ENCODE measurements at regions not wholly inside any gene's neighbourhood (a gene's known extent, or its start where the extent isn't known, plus 50 kb on each side); places are given as distances from the start of the nearest gene placed in this dataset.

- H3K4me3 Mint-ChIP-seq (ENCODE audit: unreplicated experiment): no peak overlapping the region
- H3K27me3 Mint-ChIP-seq (ENCODE audit: unreplicated experiment): no peaks in the 10 kb centered on the region
- no peaks in the 10 kb centered on the region for H3K9me3 Mint-ChIP-seq (ENCODE audit: unreplicated experiment)
- H3K36me3 Mint-ChIP-seq (ENCODE audit: unreplicated experiment): no peaks in the 10 kb centered on the region
- H3K4me1 Mint-ChIP-seq (ENCODE audit: low read depth, unreplicated experiment): no peaks in the 10 kb centered on the region
- TF ChIP-seq CTCF (IDR thresholded peaks at IDR 0.05; ENCODE audit: partially characterized antibody, unreplicated experiment): no peak
- H3K27ac Mint-ChIP-seq (ENCODE audit: unreplicated experiment): no peak overlapping the region
- DNase-seq: no peak
These were observed 214.9 kb upstream of the SPRED2 start for GRCh38 chr2:65647249-65647842.

GRCh38 chr2:65640793-65641103 is 208.3 kb upstream of the SPRED2 start:
- no peak for DNase-seq
- no peaks in the 10 kb centered on the region for H3K27me3 Mint-ChIP-seq (ENCODE audit: unreplicated experiment)
- no peaks in the 10 kb centered on the region for H3K36me3 Mint-ChIP-seq (ENCODE audit: unreplicated experiment)
- H3K27ac Mint-ChIP-seq (ENCODE audit: unreplicated experiment): no peak overlapping the region
- H3K4me1 Mint-ChIP-seq (ENCODE audit: low read depth, unreplicated experiment): no peaks in the 10 kb centered on the region
- no peaks in the 10 kb centered on the region for H3K9me3 Mint-ChIP-seq (ENCODE audit: unreplicated experiment)
- H3K4me3 Mint-ChIP-seq (ENCODE audit: unreplicated experiment): no peak overlapping the region
- TF ChIP-seq CTCF (IDR thresholded peaks at IDR 0.05; ENCODE audit: partially characterized antibody, unreplicated experiment): no peak

- Mint-ChIP-seq H3K27ac (ENCODE audit: unreplicated experiment) (no peak overlapping the region), H3K4me3 (ENCODE audit: unreplicated experiment) (no peak overlapping the region), H3K27me3 (ENCODE audit: unreplicated experiment) (no peaks in the 10 kb centered on the region), H3K36me3 (ENCODE audit: unreplicated experiment) (no peaks in the 10 kb centered on the region), H3K9me3 (ENCODE audit: unreplicated experiment) (no peaks in the 10 kb centered on the region), H3K4me1 (ENCODE audit: low read depth, unreplicated experiment) (no peaks in the 10 kb centered on the region)
- TF ChIP-seq CTCF (IDR thresholded peaks at IDR 0.05; ENCODE audit: partially characterized antibody, unreplicated experiment): no peak
- DNase-seq: no peak
These were observed 206.9 kb upstream of the SPRED2 start for GRCh38 chr2:65639156-65639864.

GRCh38 chr2:65638443-65638842 is 206.0 kb upstream of the SPRED2 start:
- Mint-ChIP-seq H3K4me1 (ENCODE audit: low read depth, unreplicated experiment) (no peaks in the 10 kb centered on the region), H3K27ac (ENCODE audit: unreplicated experiment) (no peak overlapping the region), H3K4me3 (ENCODE audit: unreplicated experiment) (no peak overlapping the region), H3K36me3 (ENCODE audit: unreplicated experiment) (no peaks in the 10 kb centered on the region), H3K9me3 (ENCODE audit: unreplicated experiment) (peaks cover under 1% of the 10 kb centered on the region), H3K27me3 (ENCODE audit: unreplicated experiment) (no peaks in the 10 kb centered on the region)
- no peak for DNase-seq
- TF ChIP-seq CTCF (IDR thresholded peaks at IDR 0.05; ENCODE audit: partially characterized antibody, unreplicated experiment): peak; percentile 21

GRCh38 chr2:65636813-65637483 is 204.5 kb upstream of the SPRED2 start:
- H3K27ac Mint-ChIP-seq (ENCODE audit: unreplicated experiment): no peak overlapping the region
- peaks cover 3% of the 10 kb centered on the region for H3K9me3 Mint-ChIP-seq (ENCODE audit: unreplicated experiment)
- DNase-seq: no peak
- H3K4me1 Mint-ChIP-seq (ENCODE audit: low read depth, unreplicated experiment): no peaks in the 10 kb centered on the region
- H3K27me3 Mint-ChIP-seq (ENCODE audit: unreplicated experiment): no peaks in the 10 kb centered on the region
- no peak for TF ChIP-seq CTCF (IDR thresholded peaks at IDR 0.05; ENCODE audit: partially characterized antibody, unreplicated experiment)
- no peaks in the 10 kb centered on the region for H3K36me3 Mint-ChIP-seq (ENCODE audit: unreplicated experiment)
- H3K4me3 Mint-ChIP-seq (ENCODE audit: unreplicated experiment): no peak overlapping the region

All from glutamatergic neuron (in vitro differentiated cells).